CD4-positive, alpha-beta T cell (primary cell): ENCODE measurements at regions not wholly inside any gene's neighbourhood (a gene's known extent, or its start where the extent isn't known, plus 50 kb on each side); places are given as distances from the start of the nearest gene placed in this dataset.

Experiments used
- ATAC-seq: fragments of 200-7000 bp; cut with Tn5 transposase; one replicate; pipeline ENCODE4 v1.10.0; 2022; ENCODE audit warnings: mild to moderate bottlenecking; ENCODE audit not compliant: poor library complexity
- CTCF ChIA-PET: fragments of 350-600 bp; sonication (Branson Sonifier 250); formaldehyde crosslinking; loops from one replicate; lab custom pipeline; 2021; ENCODE audit warnings: antibody characterized with exemption, inconsistent platforms; lab: Charles Lee
- POLR2A ChIA-PET: fragments of 350-600 bp; sonication (Branson Sonifier 250); formaldehyde crosslinking; loops from one replicate; lab custom pipeline; 2021; ENCODE audit warnings: antibody characterized with exemption, inconsistent platforms; lab: Charles Lee
- DNase-seq, 14 experiments: peaks; one replicate each; pipeline ENCODE4 v3.0.0-alpha.2; 2013 to 2020; ENCODE audit warnings: mixed read lengths in 2 of 14
- H3K27ac ChIP-seq, 2 donors: one replicate each; pipeline versions ENCODE4 v1.5.1 to v1.7.0; 2013; ENCODE audit warnings: low read length in 2 of 2, low read depth in 1 of 2, mild to moderate bottlenecking in 1 of 2
- H3K27me3 ChIP-seq, 2 experiments: 1 replicate in 1 of 2; 2 replicates in 1 of 2; pipeline versions ENCODE4 v1.6.1 to v1.7.0; 2013; ENCODE audit warnings: low read length in 2 of 2, control low read depth in 1 of 2, mild to moderate bottlenecking in 1 of 2, moderate library complexity in 1 of 2; ENCODE audit not compliant: insufficient read depth in 2 of 2, control insufficient read depth in 1 of 2
- H3K36me3 ChIP-seq: one replicate; pipeline ENCODE4 v1.6.1; 2013; ENCODE audit warnings: low read length, control low read depth; ENCODE audit not compliant: insufficient read depth
- H3K4me1 ChIP-seq: one replicate; pipeline ENCODE4 v1.6.1; 2013; ENCODE audit warnings: low read length, control low read depth; ENCODE audit not compliant: insufficient read depth
- H3K4me3 ChIP-seq: one replicate; pipeline ENCODE4 v1.5.1; 2013; ENCODE audit warnings: mild to moderate bottlenecking, low read length, moderate library complexity
- H3K9me3 ChIP-seq, 2 experiments: 1 replicate in 1 of 2; 2 replicates in 1 of 2; pipeline versions ENCODE4 v1.6.1 to v1.7.0; 2013; ENCODE audit warnings: low read length in 2 of 2, mild to moderate bottlenecking in 2 of 2, control low read depth in 1 of 2, moderate library complexity in 1 of 2; ENCODE audit not compliant: control insufficient read depth in 1 of 2, insufficient read depth in 1 of 2
- H3K27ac Mint-ChIP-seq: one replicate; pipeline ENCODE4 v1.8.0; 2020; ENCODE audit warnings: mixed read lengths
- H3K27me3 Mint-ChIP-seq: one replicate; pipeline ENCODE4 v1.8.0; 2021; ENCODE audit warnings: mixed read lengths
- H3K36me3 Mint-ChIP-seq: one replicate; pipeline ENCODE4 v1.8.0; 2021; ENCODE audit warnings: low read depth, mixed read lengths
- H3K4me1 Mint-ChIP-seq: one replicate; pipeline ENCODE4 v1.8.0; 2021; ENCODE audit warnings: low read depth, mixed read lengths
- H3K4me3 Mint-ChIP-seq: one replicate; pipeline ENCODE4 v1.8.0; 2020; ENCODE audit warnings: mild to moderate bottlenecking, mixed read lengths
- H3K9me3 Mint-ChIP-seq: one replicate; pipeline ENCODE4 v1.8.0; 2020; ENCODE audit warnings: mixed read lengths
- CTCF ChIP-seq: fragments of 200-600 bp; IDR thresholded peaks from one replicate; pipeline ENCODE4 v1.8.0; 2022; ENCODE audit warnings: antibody characterized with exemption, mild to moderate bottlenecking
- intact Hi-C, 2 experiments: fragments of 100-400 bp; cut with DNase I in 1 of 2; cut with micrococcal nuclease in 1 of 2; formaldehyde crosslinking; loops; one replicate each; pipeline versions ENCODE4 v1.15.1 to v1.9.0; 2023 to 2025; cut with DNase I, micrococcal nuclease

- POLR2A ChIA-PET: no interaction called here
- Mint-ChIP-seq H3K4me3 (no peak overlapping the region), H3K27me3 (peaks cover 16% of the 10 kb centered on the region), H3K27ac (no peak overlapping the region), H3K9me3 (peaks cover 2% of the 10 kb centered on the region), H3K36me3 (no peaks in the 10 kb centered on the region), H3K4me1 (no peaks in the 10 kb centered on the region)
- DNase-seq: no peak
- Histone ChIP-seq H3K27ac (no peak overlapping the region), H3K36me3 (no peaks in the 10 kb centered on the region), H3K4me3 (no peak overlapping the region), H3K9me3 (no peaks in the 10 kb centered on the region), H3K4me1 (no peaks in the 10 kb centered on the region), H3K27me3 (peaks cover 3 to 6% of the 10 kb centered on the region in 2 experiments)
- TF ChIP-seq CTCF: no peak
- no peak for ATAC-seq
- CTCF ChIA-PET: no interaction called here
- intact Hi-C loops: no loop called here
Observed at GRCh38 chr16:17784073-17784472, 313.3 kb upstream of the XYLT1 start.

- no peaks in the 10 kb centered on the region for H3K36me3 ChIP-seq
- intact Hi-C loops: no loop called here
- H3K9me3 ChIP-seq: no peaks in the 10 kb centered on the region
- no peaks in the 10 kb centered on the region for H3K36me3 Mint-ChIP-seq
- H3K27ac Mint-ChIP-seq: no peak overlapping the region
- no peak overlapping the region for H3K4me3 Mint-ChIP-seq
- ChIA-PET POLR2A (no interaction called here), CTCF (no interaction called here)
- no peak for TF ChIP-seq CTCF
- no peak for DNase-seq
- H3K27me3 Mint-ChIP-seq: peaks cover 26% of the 10 kb centered on the region
- no peak for ATAC-seq
- H3K27me3 ChIP-seq: peaks cover 3% of the 10 kb centered on the region in 2 experiments
- H3K4me1 Mint-ChIP-seq: no peaks in the 10 kb centered on the region
- H3K4me1 ChIP-seq: no peaks in the 10 kb centered on the region
- no peak overlapping the region for H3K27ac ChIP-seq
- peaks cover 5% of the 10 kb centered on the region for H3K9me3 Mint-ChIP-seq
- no peak overlapping the region for H3K4me3 ChIP-seq
Observed at GRCh38 chr16:17780181-17780580, 309.4 kb upstream of the XYLT1 start.

- H3K4me3 Mint-ChIP-seq: no peak overlapping the region
- Histone ChIP-seq H3K27ac (no peak overlapping the region), H3K27me3 (peaks cover 0 to 3% of the 10 kb centered on the region in 2 experiments), H3K36me3 (no peaks in the 10 kb centered on the region), H3K4me3 (no peak overlapping the region), H3K9me3 (no peaks in the 10 kb centered on the region), H3K4me1 (no peaks in the 10 kb centered on the region)
- no peak for DNase-seq
- H3K36me3 Mint-ChIP-seq: no peaks in the 10 kb centered on the region
- ATAC-seq: no peak
- no peaks in the 10 kb centered on the region for H3K4me1 Mint-ChIP-seq
- H3K27me3 Mint-ChIP-seq: peaks cover 31% of the 10 kb centered on the region
- intact Hi-C loops: no loop called here
- POLR2A ChIA-PET: no interaction called here
- TF ChIP-seq CTCF: no peak
- CTCF ChIA-PET: interaction anchor here (0.5 kb wide), 1 partner anchor 161 kb away, joined by 3 read pairs; no protein-coding TSS in a partner anchor
- H3K27ac Mint-ChIP-seq: no peak overlapping the region
- H3K9me3 Mint-ChIP-seq: peaks cover 4% of the 10 kb centered on the region
Observed at GRCh38 chr16:17777408-17777863, 306.7 kb upstream of the XYLT1 start.
